HG03196 (cell line): ENCODE measurements at regions not wholly inside any gene's neighbourhood (a gene's known extent, or its start where the extent isn't known, plus 50 kb on each side); places are given as distances from the start of the nearest gene placed in this dataset.

Experiments
- ATAC-seq: cut with Tn5 transposase; IDR thresholded peaks from one replicate; pipeline ENCODE4 v1.9.1; 2021; ENCODE audit not compliant: unreplicated experiment

DNA sequence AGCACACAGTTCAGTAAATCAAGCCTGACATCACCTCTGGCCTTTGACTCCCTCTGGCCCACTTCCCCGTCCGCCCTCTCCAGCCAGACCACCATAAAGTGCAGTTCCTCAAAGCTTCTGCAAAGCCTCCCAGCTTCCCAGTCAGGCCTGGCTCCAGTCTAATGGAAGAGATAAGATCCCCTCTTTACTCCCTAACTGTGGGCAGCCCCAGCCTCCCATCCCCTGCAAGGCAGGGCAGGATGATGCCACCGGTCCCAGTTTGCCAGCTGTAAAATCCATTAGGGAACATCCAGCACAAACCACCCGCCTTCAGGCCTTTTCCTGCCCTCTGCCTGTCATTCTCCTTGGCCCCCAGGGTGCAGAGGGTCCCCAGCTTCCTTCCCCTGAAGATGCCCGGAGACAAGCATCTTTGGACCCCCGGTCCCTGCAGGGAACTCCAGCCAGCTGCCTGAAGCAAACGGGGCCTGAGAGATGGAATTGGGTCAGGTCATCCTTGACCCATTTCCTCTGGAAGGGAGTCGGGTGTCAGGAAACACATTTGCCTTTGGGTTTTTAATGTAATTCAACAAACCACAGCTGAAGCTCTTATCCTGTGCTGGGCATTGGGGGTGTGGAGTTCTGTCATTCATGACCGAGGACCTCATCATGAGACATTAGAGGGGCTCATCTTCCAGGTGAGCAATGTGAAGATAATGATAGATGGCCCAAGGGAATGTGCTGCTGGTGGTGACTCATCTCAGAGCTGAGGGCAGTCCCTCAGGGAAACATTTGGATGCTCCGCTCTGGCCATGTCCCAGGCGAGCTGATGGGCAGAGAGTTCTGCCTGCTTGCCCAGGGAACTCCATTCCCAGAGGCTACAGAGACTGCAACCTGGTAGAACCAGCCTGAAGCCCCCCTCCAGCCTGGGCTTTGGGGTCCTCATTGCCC, 93.8 kb upstream of the CLMN start:
- no peak for ATAC-seq

DNA sequence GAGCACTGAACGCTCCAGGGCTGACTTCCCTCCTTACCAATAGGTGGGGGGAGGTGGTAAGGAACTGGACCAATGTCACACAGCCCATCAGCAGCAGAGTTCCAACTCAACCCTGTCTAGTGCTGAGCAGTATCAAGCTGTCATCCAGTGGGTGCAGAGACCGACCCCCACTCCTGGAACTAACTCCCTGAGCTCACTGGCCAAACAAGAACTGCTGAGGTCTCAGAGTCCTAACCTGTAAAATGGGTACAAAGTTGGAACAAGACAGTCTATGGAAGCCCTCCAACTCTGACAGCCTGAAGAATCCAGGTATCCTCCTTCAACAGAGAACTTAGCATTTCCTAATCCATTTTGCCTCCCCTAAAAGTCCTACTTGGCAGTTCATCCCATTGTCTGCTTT, 91.1 kb upstream of the CLMN start:
- ATAC-seq, result no peak

GRCh38 chr14:95409477-95410272, 90.0 kb upstream of the CLMN start:
- ATAC-seq, result no peak

GRCh38 chr14:95408731-95409476, 89.2 kb upstream of the CLMN start:
- no peak for ATAC-seq

DNA sequence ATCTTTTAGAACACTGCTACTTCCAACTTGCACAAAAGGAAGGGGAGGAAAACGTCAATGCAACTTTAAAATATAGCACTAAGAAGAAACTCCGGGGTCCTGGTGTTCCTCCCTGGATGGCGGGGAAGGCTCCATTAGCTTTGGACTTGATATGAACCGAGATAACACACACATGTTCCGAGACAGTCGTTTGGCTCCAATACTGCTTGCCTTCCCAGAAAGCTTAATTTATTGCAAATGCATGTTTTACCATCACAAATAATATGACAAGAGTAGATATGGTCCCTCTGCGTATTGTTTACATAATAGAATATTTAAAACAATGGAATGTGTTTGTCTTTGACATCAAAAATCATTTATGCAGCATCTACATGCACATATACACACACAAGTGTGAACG, 87.6 kb upstream of the CLMN start:
- no peak for ATAC-seq

DNA sequence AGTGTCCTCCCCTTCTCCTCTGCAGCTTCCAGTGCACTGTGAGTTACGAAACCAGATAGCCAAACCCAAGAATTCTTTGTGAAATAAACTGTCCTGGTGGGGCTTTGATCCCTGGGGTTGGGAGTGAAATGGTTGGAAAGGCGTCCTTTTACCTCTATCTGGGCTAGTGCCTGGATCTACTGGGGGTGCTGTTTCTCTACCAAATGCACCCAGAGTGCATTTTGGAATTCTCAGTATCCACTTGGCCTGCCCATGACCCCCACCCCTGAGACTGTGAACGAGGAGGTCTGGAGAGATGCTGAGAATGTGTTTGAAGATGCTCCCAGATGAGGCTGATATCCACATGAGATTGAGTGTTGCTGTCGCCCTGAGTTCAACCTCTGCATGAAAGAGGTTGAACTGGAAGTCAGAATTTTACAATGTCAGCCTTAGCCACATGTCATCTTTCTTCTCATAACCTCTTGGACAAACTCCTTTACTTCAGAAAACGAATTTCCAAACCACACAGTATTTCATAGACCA, 87.1 kb upstream of the CLMN start:
- no peak for ATAC-seq

DNA sequence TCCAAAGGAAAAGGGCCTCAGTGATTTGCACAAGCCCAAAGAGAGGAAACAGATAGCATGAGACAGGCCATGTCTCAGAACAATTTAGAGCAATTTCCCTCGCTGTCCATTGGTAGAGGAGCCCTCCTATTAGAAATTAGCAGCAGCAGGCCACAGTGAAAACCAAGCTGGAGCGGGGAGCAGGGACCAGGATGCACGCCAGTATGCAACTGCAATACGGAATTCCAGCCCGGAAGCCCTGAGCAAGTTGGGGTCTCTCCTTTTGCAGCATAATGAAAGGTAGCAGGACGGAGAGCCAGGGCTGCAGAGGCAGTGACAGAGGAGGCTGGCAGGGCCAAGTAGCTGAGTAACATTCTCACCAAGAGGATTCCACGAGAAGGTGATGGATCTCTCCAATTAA, 84.9 kb upstream of the CLMN start:
- no peak for ATAC-seq

DNA sequence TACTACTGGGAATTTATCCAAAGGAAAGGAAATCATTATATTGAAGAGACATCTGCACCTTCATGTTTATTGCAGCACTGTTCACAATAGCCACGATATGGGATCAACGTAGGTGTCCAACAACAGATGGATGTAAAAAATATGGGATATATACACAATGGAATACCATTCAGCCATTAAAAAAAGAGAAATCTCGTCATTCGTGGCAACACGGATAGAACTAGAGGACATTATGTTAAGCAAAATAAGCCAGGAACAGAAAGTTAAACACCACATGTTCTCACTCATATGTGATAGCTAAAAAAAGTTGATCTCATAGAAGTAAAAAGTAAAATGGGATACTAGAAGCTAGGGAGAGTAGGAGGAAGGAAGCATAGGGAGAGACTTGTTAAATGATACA, 82.9 kb upstream of the CLMN start:
- ATAC-seq, result no peak

DNA sequence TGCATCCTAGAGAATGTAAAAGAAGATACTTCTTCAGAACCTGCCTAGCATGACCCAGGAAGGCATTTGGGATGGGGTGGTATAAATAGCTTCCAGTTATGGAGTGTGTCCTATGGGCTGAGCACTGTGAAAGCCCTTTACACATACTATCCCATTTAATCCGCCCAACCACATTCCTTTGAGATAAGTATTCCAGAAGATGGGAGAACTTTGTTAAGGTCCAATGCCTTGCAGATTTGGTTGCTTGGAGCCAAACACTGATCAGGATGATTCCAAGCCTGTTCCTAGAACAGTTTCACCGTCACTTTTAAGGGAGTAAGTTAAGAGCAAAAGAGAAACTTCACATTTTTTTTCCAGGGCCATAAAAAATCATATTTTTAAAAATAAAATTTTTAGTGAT, 82.5 kb upstream of the CLMN start:
- ATAC-seq, result no peak

GRCh38 chr14:95398630-95399547, 79.2 kb upstream of the CLMN start:
- ATAC-seq, result no peak

DNA sequence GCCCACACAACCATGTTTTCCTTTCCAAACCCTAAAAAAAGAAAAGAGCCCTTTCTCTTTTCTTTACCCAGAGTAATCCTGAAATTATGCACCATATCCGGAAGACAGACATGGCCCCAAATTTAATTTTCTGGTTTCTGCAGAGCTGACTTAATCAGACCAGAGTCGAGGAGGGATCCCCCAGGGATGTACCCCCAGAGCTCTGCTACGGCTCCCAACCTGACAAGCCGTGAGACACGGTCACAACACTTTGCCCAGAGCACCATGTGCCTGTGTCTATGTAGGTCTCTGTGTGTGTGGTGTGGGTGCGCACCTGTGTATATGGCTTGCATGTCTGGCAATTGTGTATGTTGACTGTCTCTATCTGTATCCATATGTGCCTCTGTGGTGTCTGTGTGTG, 77.6 kb upstream of the CLMN start:
- no peak for ATAC-seq

DNA sequence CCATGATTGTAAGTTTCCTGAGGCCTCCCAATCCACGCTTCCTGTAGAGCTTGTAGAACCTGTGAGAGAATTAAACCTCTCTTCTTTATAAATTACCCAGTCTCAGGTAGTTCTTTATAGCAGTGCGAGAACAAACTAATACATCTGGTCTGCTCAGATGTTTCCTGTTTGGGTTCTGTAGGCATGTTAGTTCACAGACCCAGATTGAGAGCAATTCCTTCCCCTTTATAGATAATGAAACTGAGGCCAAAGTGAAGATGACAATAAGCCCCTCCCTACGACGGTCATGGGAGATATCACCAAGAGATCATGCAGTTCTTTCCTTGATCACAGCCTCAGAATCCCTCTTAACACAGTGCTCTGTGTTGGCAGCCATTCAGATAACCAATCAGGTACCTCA, 76.5 kb upstream of the CLMN start:
- ATAC-seq, result no peak

DNA sequence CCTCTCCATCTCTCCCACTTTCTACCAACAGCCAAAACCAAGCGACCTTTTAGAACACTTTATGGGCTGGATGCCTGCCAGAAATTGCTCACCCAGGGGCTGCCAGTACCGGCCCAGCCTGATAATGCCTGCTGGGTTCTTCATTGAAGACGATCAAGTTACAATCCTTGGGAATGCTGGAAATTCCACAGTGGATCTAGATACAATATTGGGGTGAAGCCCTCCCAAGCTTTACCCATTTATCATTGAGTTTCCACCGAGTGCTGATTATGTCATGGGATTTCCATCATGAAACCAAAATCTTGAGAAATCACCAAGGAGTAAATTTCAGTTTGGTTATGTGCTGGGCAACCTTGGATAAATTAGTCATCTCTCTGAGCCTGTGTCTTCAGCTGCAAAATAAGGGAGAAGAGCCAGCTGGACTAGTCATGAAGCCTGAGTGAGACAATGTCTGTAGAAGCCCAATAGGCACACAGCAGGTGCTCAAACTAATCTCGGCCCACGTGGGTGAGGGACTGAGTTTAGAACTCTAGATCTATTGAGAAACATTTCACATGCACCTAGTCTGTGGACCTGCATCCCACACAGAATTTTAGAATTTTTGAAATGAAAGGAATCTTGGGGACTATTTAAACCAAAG, 75.5 kb upstream of the CLMN start:
- no peak for ATAC-seq

- no peak for ATAC-seq
These were observed 74.8 kb upstream of the CLMN start for GRCh38 chr14:95394297-95395097.

- no peak for ATAC-seq
These were observed 73.1 kb upstream of the CLMN start for GRCh38 chr14:95392841-95393240.

DNA sequence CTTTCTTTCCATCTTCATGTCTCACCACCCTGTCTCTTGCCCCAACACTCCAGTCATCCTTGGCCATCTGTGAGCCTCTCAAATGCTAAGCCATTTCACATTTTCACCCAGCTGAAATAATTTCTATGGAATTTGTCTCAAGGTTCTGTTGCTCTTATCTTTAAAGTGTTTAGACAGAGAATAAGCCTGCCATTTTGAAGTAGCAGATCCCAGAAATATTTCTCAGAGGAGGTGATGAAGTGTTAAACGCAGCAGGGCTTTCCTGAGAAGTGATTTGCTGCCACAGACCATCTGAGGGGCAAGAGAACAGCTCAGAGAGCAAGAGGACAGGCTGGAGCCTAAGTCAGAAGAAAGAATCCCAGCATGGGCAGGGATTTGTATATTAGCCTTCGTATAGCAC, 71.6 kb upstream of the CLMN start:
- no peak for ATAC-seq

DNA sequence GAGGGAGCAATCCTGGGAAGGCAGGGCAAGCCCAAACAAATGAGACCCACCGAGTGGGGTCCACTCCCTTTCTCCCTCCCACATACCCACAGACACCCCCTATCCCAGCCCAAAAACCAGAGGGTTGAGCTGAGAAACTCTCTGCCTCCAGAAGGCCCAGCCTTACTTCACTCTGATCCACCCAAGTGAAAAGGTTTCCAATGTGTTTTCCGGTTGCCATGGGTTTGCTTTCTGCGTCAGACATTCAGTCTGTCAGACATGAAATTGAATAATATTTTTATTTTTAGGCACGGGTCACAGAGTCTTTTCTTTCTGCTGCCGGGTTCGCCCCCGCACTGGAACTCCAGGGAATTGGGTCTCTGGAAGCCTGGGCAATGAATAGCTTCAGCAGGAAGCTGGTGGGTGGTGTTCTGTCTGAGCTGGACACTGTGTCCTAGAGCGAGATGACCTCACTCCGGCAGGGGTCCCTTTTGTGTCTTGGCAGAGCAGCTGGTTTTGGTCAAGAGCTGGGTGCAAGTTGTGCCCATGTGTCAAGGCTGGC, 69.8 kb upstream of the CLMN start:
- no peak for ATAC-seq

DNA sequence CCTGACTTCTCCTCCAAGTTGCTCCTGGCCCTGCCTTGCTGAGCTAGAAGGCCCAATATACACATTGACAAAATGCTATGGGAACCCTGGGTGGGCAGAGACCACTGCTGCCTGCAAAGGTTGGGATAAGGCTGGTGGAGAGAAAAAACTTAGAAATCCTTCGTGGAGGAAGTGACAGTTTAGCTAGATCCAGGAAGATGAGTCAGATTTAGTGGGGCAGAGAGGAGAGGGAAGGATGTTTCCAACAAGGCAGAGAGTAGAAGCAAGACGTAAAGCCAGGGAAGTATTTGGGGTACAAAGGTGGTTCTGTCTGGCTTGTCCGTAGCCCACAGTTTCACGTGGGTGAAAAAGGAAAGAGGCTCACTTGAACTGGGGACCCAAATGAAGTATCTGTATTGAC, 69.0 kb upstream of the CLMN start:
- no peak for ATAC-seq
